SK-N-SH (cell line): ENCODE measurements at regions not wholly inside any gene's neighbourhood (a gene's known extent, or its start where the extent isn't known, plus 50 kb on each side); places are given as distances from the start of the nearest gene placed in this dataset.

Experiments used
- CTCF ChIA-PET: fragments of 300-600, 350-600 bp; formaldehyde crosslinking; extraction: SDS; loops from one replicate; lab custom pipeline; 2021; lab: Yijun Ruan, JAX
- POLR2A ChIA-PET: fragments of 350-600 bp; sonication (Branson Sonifier 250); formaldehyde crosslinking; extraction: SDS; loops from one replicate; lab custom pipeline; 2020; ENCODE audit warnings: antibody characterized with exemption, inconsistent platforms; lab: Yijun Ruan, JAX
- DNase-seq: peaks from one replicate; pipeline ENCODE4 v3.0.0; 2012
- H2AFZ ChIP-seq: fragments of 200-600 bp; sonication (generic); 2 replicates; pipeline ENCODE4 v1.8.1; 2016; ENCODE audit warnings: antibody characterized with exemption, mild to moderate bottlenecking, low read depth
- H3F3A ChIP-seq: fragments of 200-600 bp; sonication (generic); replicated peaks from 2 replicates; pipeline ENCODE3; 2016; ENCODE audit warnings: antibody characterized with exemption, mild to moderate bottlenecking; ENCODE audit not compliant: insufficient read depth
- H3K27ac ChIP-seq, 2 experiments: fragments of 200-500 bp in 1 of 2; fragments of 200-600 bp in 1 of 2; sonication (Bioruptor generic) in 1 of 2; sonication (generic), shearing (Covaris generic) in 1 of 2; 2 replicates each; pipeline versions ENCODE4 v1.5.1 to v1.6.1; 2014 to 2016; ENCODE audit warnings: low read depth in 2 of 2, inconsistent platforms in 1 of 2, low read length in 1 of 2, mild to moderate bottlenecking in 1 of 2, mixed read lengths in 1 of 2
- H3K27me3 ChIP-seq: fragments of 200-600 bp; sonication (generic), shearing (Covaris generic); 2 replicates; pipeline ENCODE4 v1.6.1; 2016; ENCODE audit warnings: mixed run types; ENCODE audit not compliant: insufficient read depth
- H3K36me3 ChIP-seq, 2 experiments: fragments of 200-500 bp in 1 of 2; fragments of 200-600 bp in 1 of 2; sonication (Bioruptor generic) in 1 of 2; sonication (generic) in 1 of 2; replicated peaks in 1 of 2; 2 replicates each; pipeline versions ENCODE3 to v1.5.1; 2014 to 2016; ENCODE audit warnings: low read length in 1 of 2, mild to moderate bottlenecking in 1 of 2; ENCODE audit not compliant: insufficient read depth in 2 of 2, control insufficient read depth in 1 of 2
- H3K4me1 ChIP-seq, 2 experiments: fragments of 200-500 bp in 1 of 2; fragments of 200-600 bp in 1 of 2; sonication (Bioruptor generic) in 1 of 2; sonication (generic), shearing (Covaris generic) in 1 of 2; 2 replicates each; pipeline versions ENCODE4 v1.5.1 to v1.6.1; 2014 to 2016; ENCODE audit warnings: low read depth in 1 of 2, low read length in 1 of 2, mixed run types in 1 of 2; ENCODE audit not compliant: insufficient read depth in 2 of 2, control insufficient read depth in 1 of 2
- H3K4me2 ChIP-seq: fragments of 200-600 bp; sonication (generic), shearing (Covaris generic); 2 replicates; pipeline ENCODE4 v1.6.1; 2017; ENCODE audit warnings: mixed run types
- H3K4me3 ChIP-seq, 2 experiments: fragments of 200-500 bp in 1 of 2; fragments of 200-600 bp in 1 of 2; sonication (Bioruptor generic) in 1 of 2; sonication (generic), shearing (Covaris generic) in 1 of 2; 2 replicates each; pipeline versions ENCODE4 v1.5.1 to v1.8.1; 2014 to 2016; ENCODE audit warnings: low read depth in 2 of 2, inconsistent platforms in 1 of 2, low read length in 1 of 2, mild to moderate bottlenecking in 1 of 2, mixed read lengths in 1 of 2, moderate library complexity in 1 of 2
- H3K79me2 ChIP-seq: fragments of 200-600 bp; sonication (generic); 2 replicates; pipeline ENCODE4 v1.8.1; 2017; ENCODE audit warnings: mild to moderate bottlenecking; ENCODE audit not compliant: insufficient read depth
- H3K9ac ChIP-seq: fragments of 200-600 bp; sonication (generic); 2 replicates; pipeline ENCODE4 v1.6.1; 2017; ENCODE audit warnings: mixed run types
- H3K9me2 ChIP-seq: fragments of 200-600 bp; sonication (generic); 2 replicates; pipeline ENCODE4 v1.6.1; 2017; ENCODE audit warnings: mixed run types
- H3K9me3 ChIP-seq: fragments of 200-600 bp; sonication (generic); 2 replicates; pipeline ENCODE4 v1.6.1; 2017; ENCODE audit warnings: mixed run types, mild to moderate bottlenecking, moderate library complexity
- H4K20me1 ChIP-seq: fragments of 200-600 bp; sonication (generic); 2 replicates; pipeline ENCODE4 v1.6.1; 2017; ENCODE audit warnings: mild to moderate bottlenecking, mixed run types; ENCODE audit not compliant: insufficient read depth
- EP300 ChIP-seq, 2 experiments: IDR thresholded peaks; 2 replicates each; pipeline versions ENCODE4 v1.4.0 to v1.6.1; 2012; ENCODE audit warnings: borderline replicate concordance in 1 of 2, low read depth in 1 of 2, low read length in 1 of 2
- EZH2phosphoT487 ChIP-seq: fragments of 200-600 bp; sonication (generic); IDR thresholded peaks from 2 replicates; pipeline ENCODE4 v1.6.1; 2017; ENCODE audit warnings: low read depth, mixed run types, mild to moderate bottlenecking, antibody characterized with exemption, moderate library complexity, borderline replicate concordance
- FOXJ3 ChIP-seq: sonication (generic); formaldehyde crosslinking; IDR thresholded peaks from 2 replicates; pipeline ENCODE4 v1.5.1; 2020; ENCODE audit warnings: mild to moderate bottlenecking, missing genetic modification reagents
- FOXM1 ChIP-seq: IDR thresholded peaks from 2 replicates; pipeline ENCODE4 v1.4.0; 2012; ENCODE audit warnings: low read depth, mild to moderate bottlenecking
- GABPA ChIP-seq: IDR thresholded peaks from 2 replicates; pipeline ENCODE4 v1.4.0; 2012; ENCODE audit warnings: low read depth, mild to moderate bottlenecking
- IRF3 ChIP-seq: fragments of 150-350 bp; IDR thresholded peaks from 2 replicates; pipeline ENCODE4 v1.6.1; 2016; ENCODE audit warnings: mild to moderate bottlenecking, low read depth, low read length
- JUND ChIP-seq: IDR thresholded peaks from 2 replicates; pipeline ENCODE4 v1.4.0; 2012
- MXI1 ChIP-seq: IDR thresholded peaks from 2 replicates; pipeline ENCODE4 v1.6.1; 2012; ENCODE audit warnings: mild to moderate bottlenecking, low read depth, low read length, improper control_type of control experiment
- NRF1 ChIP-seq: IDR thresholded peaks from 2 replicates; pipeline ENCODE4 v1.6.1; 2012; ENCODE audit warnings: low read depth, mild to moderate bottlenecking, low read length
- POLR2AphosphoS5 ChIP-seq: IDR thresholded peaks from 2 replicates; pipeline ENCODE4 v1.6.1; 2012; ENCODE audit warnings: low read depth, low read length
- REST ChIP-seq: IDR thresholded peaks from 2 replicates; pipeline ENCODE4 v1.6.1; 2012; ENCODE audit warnings: mild to moderate bottlenecking, low read depth, low read length, moderate library complexity
- SIN3A ChIP-seq: IDR thresholded peaks from 2 replicates; pipeline ENCODE4 v1.6.1; 2012; ENCODE audit warnings: low read depth, mild to moderate bottlenecking, low read length, moderate library complexity, borderline replicate concordance
- SMC3 ChIP-seq: IDR thresholded peaks from 2 replicates; pipeline ENCODE4 v1.6.1; 2012; ENCODE audit warnings: low read depth, low read length, improper control_type of control experiment
- TCF12 ChIP-seq: IDR thresholded peaks from 2 replicates; pipeline ENCODE4 v1.4.0; 2012
- USF1 ChIP-seq: IDR thresholded peaks from 2 replicates; pipeline ENCODE4 v1.4.0; 2012; ENCODE audit warnings: low read depth, borderline replicate concordance
- YY1 ChIP-seq: IDR thresholded peaks from 2 replicates; pipeline ENCODE4 v1.4.0; 2012; ENCODE audit warnings: low read depth, mild to moderate bottlenecking
- WGBS: methylation state at CpG from one replicate; pipeline ENCODE4 v1.1.6; 2017; ENCODE audit warnings: low lambda C conversion rate; 5-methylcytosine and 5-hydroxymethylcytosine counted together
- TF ChIP-seq, protein P1 (sequence below): fragments of 200-600 bp; sonication (generic); IDR thresholded peaks from 2 replicates; pipeline ENCODE4 v1.6.1; 2017; ENCODE audit warnings: antibody characterized with exemption, mild to moderate bottlenecking, moderate library complexity

- H3K9me2 ChIP-seq, result peaks cover 6% of the 10 kb centered on the region; the same call in 1 of the 2 replicates
- CTCF ChIA-PET, result no interaction called here
- H3F3A ChIP-seq, result no peaks in the 10 kb centered on the region
- H3K9ac ChIP-seq, result no peak overlapping the region
- POLR2A ChIA-PET, result no interaction called here
- no peak overlapping the region for H3K4me3 ChIP-seq
- no peaks in the 10 kb centered on the region for H3K79me2 ChIP-seq
- no peak overlapping the region for H3K4me2 ChIP-seq
- H3K9me3 ChIP-seq, result no peaks in the 10 kb centered on the region
- DNase-seq, result no peak
- no peak for TF ChIP-seq USF1
- TF ChIP-seq GABPA, result no peak
- TF ChIP-seq POLR2AphosphoS5, result no peak
- TF ChIP-seq TCF12, result no peak
- no peak for TF ChIP-seq SIN3A
- TF ChIP-seq REST, result no peak
- no peak for TF ChIP-seq EP300 (IDR thresholded peaks at IDR 0.05; ENCODE audit: borderline replicate concordance in 1 of 2, low read depth in 1 of 2, low read length in 1 of 2)
- no peak for TF ChIP-seq FOXJ3
- no peak for TF ChIP-seq IRF3
- TF ChIP-seq, all 33 proteins: peak for 0
- Histone ChIP-seq H3K4me1 (no peaks in the 10 kb centered on the region), H3K36me3 (no peaks in the 10 kb centered on the region), H2AFZ (no peak overlapping the region), H4K20me1 (no peaks in the 10 kb centered on the region), H3K27me3 (0 out of 2 replicates have a peak, but pooled peaks cover 5% of the 10 kb centered on the region), H3K27ac (no peak overlapping the region)
- WGBS, result 26% methylated on average over 2 of the region's 2 CpGs
Observed at GRCh38 chr7:115447495-115447894, 525.6 kb downstream of the MDFIC start.

DNA sequence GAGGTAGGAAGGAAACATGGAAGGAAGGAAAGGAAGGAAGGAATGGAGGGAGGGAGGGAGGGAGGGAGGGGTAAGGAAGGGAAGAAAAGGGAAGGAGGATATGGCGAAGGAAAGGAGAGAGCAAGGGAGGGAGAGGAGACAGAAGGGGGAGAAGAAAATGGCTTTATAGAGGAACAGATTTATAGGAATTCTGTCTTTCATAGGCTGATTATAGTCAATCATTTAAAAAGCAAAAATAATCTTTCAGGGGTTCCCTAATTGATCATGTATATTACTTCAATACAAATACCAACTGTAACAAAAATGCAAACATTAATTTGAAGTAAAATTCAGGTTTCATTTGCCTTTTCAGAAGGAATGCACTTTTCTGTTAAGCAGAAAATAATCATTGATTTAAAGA lies 519.1 kb downstream of the MDFIC start:
- no peaks in the 10 kb centered on the region for H3F3A ChIP-seq
- no peak overlapping the region for H3K27ac ChIP-seq
- peaks cover 4% of the 10 kb centered on the region; the same call in 1 of the 2 replicates for H3K9me2 ChIP-seq
- H3K9ac ChIP-seq, result no peak overlapping the region
- ChIA-PET POLR2A (no interaction called here), CTCF (no interaction called here)
- H2AFZ ChIP-seq, result no peak overlapping the region
- no peaks in the 10 kb centered on the region; the same call in 1 of the 2 replicates for H3K27me3 ChIP-seq
- no peaks in the 10 kb centered on the region for H3K79me2 ChIP-seq
- DNase-seq, result no peak
- 13% methylated on average over 1 of the region's 1 CpG for WGBS
- no peaks in the 10 kb centered on the region for H3K36me3 ChIP-seq
- no peak for TF ChIP-seq JUND
- no peak for TF ChIP-seq NRF1
- TF ChIP-seq SMC3, result no peak
- TF ChIP-seq SIN3A, result no peak
- TF ChIP-seq, protein P1, sequence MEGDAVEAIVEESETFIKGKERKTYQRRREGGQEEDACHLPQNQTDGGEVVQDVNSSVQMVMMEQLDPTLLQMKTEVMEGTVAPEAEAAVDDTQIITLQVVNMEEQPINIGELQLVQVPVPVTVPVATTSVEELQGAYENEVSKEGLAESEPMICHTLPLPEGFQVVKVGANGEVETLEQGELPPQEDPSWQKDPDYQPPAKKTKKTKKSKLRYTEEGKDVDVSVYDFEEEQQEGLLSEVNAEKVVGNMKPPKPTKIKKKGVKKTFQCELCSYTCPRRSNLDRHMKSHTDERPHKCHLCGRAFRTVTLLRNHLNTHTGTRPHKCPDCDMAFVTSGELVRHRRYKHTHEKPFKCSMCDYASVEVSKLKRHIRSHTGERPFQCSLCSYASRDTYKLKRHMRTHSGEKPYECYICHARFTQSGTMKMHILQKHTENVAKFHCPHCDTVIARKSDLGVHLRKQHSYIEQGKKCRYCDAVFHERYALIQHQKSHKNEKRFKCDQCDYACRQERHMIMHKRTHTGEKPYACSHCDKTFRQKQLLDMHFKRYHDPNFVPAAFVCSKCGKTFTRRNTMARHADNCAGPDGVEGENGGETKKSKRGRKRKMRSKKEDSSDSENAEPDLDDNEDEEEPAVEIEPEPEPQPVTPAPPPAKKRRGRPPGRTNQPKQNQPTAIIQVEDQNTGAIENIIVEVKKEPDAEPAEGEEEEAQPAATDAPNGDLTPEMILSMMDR, result no peak
- TF ChIP-seq MXI1, result no peak
- no peak for TF ChIP-seq EZH2phosphoT487
- no peak for TF ChIP-seq IRF3
- TF ChIP-seq TCF12, result no peak
- no peak for TF ChIP-seq FOXM1
- TF ChIP-seq YY1, result no peak
- no peaks in the 10 kb centered on the region for H4K20me1 ChIP-seq
- H3K4me1 ChIP-seq, result no peaks in the 10 kb centered on the region
- H3K4me2 ChIP-seq, result no peak overlapping the region
- H3K4me3 ChIP-seq, result no peak overlapping the region
- no peaks in the 10 kb centered on the region for H3K9me3 ChIP-seq
